NCI-H2171 (cell line): ENCODE measurements at regions not wholly inside any gene's neighbourhood (a gene's known extent, or its start where the extent isn't known, plus 50 kb on each side); places are given as distances from the start of the nearest gene placed in this dataset.
"Not testable (repeated sequence)": the region's sequence is repeated elsewhere in the genome, so short reads cannot be mapped to it uniquely, and the experiment has no call there.

Source experiments
- DNase-seq: peaks from one replicate; lab custom pipeline; 2025; lab: John Stamatoyannopoulos, UW

DNA sequence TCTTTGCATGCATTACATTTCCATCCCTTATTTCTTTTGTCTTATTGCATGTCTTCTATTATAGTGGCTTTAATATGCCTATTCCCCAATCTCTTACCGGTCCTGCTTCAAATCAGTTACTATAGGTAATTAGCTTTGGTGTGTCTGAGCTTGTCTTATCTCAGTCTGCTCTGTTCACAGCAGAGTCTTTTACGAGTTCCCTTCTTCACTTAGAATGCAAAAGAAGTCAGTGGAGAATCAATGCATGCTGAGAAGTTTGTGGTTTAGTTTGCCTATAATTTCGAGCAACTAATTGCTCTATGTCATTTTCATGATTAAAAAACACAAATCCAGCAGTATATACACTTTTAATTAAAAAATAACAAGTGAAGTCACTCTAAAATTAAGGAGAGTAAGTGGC lies 545.0 kb downstream of the SLCO4C1 start:
- no peak for DNase-seq

DNA sequence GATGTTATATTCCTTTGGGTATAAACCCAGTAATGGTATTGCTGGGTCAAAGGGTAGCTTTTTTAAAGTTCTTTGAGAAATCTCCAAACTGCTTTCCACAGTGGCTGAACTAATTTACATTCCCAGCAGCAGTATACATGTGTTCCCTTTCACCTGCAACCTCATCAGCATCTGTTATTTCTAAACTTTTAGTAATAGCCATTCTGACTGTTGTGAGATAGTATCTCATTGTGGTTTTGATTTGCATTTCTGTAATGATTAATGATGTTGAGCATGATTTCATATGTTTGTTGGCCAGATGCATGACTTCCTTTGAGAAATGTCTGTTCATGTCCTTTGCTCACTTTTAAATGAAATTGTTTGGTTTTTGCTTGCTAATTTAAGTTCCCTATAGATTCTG lies 553.1 kb downstream of the SLCO4C1 start:
- not testable (repeated sequence) for DNase-seq

DNA sequence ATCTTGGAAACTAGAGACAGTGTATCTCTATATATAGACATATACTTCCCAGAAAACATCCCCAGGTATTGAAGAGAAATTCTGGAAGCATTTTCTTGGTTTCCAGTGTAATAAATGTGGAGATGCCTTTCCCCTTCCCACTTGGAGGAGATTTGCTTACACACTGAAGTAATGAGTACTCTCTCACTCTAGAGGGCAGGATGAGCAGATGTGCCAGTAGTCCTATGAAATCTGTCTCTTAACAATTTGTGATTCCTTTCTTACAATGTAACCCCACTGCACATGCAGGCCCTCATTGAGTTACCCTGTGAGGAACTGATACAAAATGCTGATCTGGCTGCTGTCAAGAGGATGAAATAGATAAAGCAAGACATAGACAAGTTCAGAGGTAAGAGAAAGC lies 567.2 kb downstream of the SLCO4C1 start:
- DNase-seq, result no peak

DNA sequence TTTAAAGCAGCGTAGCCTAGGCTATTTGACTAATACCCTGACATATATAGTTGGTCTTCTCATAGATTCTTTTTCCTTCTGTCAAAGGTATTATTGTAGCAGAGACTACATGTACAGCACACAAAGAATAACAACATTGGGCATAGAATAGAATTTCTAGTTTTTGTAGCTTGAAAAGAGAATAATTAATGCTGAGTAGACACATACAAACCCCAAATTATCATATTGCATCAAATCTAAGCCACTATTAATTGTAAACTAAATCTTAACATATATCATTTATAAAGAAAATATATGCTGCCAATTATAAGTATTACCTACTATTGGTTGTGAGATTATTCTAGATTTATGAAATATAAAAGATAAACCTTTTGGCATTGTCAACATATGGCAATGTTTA lies 574.5 kb downstream of the SLCO4C1 start:
- DNase-seq, result no peak

DNA sequence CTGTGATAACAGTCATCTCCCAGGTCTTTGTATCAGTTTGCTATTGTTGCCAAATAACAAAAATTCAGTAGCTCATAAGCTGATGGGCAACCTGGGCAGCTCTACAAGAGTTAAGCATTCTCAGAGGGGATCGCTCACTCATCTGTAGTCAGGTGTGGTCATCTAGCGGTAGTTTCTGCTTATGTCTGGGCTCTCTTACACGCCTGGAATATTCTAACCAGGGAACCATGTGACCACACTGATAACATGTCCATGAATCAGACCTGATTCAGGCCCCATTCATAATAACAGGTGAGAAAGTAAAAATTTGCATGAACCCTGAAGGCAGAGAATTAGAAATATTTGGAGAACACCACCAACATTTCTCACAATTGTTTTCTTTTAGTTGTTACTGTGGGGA lies 576.1 kb downstream of the SLCO4C1 start:
- no peak for DNase-seq

DNA sequence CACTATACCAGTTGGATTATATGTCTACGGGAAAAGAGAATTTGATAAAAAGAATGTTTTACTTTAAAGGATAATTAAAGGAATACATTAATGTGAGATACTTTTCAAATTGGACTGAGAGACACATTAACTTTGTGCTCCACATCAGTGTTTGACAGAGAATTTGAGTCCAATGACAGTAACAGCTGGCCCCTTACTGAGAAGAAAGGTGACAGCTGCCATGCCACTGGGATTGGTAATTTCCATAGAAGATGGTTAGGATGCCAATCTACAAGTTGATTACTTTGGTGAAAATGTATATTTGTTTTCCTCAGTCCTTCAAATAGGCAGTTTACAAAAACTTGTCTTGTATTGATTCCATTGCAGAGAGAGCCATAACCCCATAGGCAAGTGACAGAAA lies 578.4 kb downstream of the SLCO4C1 start:
- no peak for DNase-seq

DNA sequence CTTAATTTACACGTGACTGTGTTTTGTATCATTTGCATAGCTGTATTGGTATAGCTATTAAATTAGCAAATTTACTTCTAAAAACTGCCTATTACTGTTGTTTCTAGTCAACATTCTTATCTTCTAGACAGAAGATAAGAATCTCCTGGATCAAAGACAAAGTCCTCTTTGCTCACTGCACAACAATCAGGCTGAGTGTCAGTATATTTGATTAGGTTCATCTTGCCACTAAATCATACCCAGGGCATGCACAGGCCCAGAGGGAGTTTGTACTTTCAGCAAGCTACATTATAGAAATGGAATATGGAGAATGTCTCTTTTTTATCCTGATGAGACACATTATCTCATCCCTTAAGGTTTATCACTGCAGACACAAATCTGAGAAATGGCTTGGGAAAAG lies 579.1 kb downstream of the SLCO4C1 start:
- DNase-seq, result no peak

DNA sequence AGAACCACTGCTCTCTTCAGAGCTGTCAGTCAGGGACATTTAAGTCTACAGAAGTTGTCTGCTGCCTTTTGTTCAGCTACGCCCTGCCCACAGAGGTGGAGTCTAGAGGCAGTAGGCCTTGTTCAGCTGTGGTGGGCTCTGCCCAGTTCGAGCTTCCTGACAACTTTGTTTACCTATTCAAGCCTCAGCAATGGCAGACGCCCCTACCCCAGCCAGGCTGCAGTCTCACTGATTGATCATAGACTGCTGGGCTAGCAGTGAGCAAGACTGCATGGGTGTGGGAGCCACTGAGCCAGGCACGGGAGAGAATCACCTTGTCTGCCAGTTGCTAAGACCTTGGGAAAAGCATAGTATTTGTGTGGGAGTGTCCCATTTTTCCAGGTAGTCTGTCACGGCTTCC lies 580.3 kb downstream of the SLCO4C1 start:
- not testable (repeated sequence) for DNase-seq

DNA sequence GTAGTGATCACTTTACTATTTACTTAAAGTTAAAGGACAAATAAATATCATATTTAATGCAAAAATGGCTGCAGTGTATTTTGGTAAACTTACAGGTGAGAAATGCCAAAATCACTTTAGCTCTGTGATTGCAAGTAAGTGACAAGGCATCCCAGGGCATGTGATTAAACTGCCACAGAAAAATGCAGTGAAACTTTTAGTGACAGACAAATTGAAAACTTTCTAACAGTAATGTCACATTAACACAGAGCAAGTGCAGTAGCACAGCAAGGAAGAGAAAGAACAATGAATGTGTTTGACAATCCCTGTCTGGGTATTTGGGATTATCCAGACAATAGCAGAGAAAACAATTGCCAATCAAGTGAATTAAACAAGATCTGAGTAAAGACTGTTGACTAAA lies 606.8 kb downstream of the SLCO4C1 start:
- DNase-seq, result no peak

DNA sequence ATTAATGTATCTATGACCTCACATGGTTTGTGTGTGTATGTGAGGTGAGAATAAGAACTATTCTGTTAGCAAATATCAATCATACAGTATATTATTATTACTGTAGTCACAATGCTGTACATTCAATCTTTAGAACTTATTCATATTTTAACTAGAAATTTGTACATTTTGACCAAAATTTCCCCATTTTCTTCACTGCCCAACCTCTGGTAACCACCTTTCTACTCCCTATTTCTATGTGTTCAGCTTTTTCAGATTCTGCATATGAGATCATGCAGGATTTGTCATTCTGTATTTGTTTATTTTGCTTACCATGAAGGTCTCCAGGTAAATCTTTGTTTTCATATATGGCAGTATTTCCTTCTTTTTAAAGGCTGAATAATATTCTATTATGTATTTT lies 607.9 kb downstream of the SLCO4C1 start:
- no peak for DNase-seq

DNA sequence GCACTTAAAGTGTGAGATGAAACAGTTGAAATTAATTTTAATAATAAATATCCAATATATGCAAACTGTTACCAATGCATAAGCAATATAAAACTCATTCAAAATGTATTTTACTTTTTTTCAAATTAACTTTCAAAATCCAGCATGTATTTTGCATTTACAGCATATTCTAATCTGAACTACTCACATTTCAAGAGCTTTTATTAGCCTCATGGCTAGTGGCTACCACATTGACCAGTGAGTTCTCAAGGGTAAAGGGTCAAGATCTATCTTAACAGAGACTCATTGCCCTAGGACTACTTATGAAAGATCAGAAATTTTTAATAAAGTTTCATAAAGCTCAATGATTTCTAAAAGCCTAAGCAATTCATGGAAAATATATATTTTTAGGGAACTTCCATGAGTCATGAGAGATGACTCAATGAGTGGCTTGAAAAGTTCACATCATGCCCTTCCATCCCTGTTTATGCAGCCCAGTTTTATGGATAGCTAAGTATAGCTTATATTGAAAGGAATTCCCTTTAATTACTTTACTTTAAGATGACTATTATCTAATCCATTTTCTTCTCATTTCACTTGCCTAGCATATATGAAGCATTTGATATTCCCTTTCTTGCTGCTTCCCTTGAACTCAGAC lies 608.6 kb downstream of the SLCO4C1 start:
- no peak for DNase-seq

DNA sequence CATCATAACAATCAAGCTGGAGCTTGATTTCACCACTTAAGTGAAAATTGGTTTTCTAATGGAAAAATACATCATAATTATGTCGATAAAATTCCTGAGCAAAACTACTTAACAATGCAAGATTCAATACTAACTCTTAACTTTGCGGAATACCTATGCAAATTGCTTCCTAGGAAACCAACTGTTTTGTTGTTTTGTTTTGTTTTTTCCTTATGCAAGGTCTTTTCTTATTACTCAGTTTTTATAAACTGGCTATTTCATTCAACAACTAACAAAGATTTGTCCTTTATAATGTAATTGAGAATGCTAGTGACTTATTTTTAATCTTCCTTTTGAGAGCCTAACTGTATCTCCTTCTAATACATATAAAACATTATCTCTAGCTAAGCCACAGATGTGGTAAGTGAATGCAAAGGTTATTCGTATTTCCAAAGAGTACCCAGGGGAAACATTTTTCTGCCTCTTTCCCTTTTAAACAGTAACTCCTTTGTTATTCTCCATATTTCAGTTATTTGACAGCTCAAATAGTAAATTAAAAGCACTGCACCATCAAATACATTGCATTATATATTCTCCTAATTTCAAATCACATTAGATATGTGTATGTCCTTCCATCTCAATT lies 609.4 kb downstream of the SLCO4C1 start:
- DNase-seq, result no peak

DNA sequence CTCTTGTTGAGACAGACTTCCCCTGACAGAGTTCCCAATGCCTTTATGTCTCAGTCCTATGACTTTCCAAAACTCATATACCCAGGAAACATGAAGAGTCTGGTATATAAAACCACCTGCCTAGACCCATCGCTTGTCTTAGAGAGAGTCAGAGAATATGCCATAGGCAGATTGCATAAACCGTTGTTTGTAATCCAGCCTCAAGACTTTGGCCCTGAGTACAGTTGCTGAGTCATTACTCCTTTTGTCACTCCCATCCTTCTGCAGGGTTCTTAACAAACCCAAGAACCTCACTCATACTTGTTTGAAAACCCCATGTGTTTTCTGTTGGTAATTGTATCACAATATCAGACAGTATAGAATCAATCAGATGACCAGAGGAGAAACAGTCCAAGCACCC lies 616.3 kb downstream of the SLCO4C1 start:
- no peak for DNase-seq

DNA sequence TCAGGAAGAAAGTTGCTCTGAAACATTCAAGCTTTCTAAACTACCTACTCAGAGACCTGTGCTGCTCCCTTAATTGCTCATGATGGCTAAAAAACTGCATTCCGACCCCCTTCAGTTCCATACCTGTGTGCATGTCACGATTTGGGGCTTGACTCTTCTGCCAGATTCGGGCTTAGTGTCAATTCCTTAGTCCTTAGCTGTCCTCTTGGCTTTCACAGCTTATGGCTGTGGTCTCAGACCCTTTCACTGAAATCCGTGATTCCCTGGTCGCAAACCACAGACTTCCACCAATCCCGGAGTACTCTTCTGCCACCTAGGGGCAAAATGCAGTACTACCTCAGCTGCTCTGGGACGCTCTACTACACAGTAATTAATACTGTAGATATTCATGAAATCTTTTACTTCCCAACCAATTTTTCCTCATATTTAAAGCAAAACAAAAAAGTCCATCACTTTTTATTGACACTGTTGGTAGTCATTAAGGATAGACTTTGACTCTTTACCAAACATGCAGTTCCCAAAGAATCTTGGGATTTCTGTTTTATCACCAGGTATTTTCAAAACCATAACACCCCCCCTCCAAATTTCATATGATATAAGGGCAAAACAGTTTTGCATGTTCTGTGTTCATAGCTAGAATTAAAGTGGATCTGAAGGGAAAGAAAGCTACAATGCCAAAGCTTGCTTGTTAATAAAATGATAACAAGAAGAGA lies 617.4 kb downstream of the SLCO4C1 start:
- DNase-seq, result no peak

DNA sequence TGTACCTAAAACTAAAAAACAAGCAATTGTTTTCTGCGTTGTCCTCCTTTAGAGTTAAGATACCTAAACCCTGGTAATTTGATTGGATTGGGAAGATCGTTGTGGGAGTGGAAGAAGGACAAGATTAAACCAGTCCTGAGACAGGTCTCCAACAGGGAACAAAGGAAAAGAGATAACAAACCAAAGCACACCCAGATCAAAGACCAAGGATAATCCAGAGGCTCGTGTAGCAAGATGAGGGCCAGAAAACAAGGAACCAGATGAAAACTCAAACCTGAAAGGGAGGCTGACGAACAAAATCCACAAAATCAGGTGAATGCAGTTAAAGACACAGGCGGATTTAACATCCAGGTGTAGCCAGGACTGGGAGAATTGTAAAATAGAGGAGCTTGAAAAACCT lies 618.1 kb downstream of the SLCO4C1 start:
- DNase-seq, result no peak

DNA sequence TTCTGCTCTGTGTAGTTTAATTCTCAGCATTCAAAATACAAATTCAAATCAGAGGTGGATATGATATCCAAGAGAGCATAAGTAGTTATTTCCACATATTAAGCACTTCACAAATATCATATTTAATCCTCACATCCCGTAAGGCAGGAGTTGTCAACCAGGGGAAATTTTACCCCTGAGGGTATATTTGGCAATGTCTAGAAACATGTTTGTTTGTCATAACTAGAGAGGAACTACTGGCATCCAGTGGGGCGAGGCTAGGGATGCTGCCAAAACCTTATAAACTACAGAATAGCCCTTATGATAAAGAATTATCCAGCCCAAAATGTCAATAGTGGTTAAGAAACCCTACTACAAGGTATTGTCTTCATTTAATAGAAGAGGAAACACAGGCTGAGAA lies 619.4 kb downstream of the SLCO4C1 start:
- no peak for DNase-seq

DNA sequence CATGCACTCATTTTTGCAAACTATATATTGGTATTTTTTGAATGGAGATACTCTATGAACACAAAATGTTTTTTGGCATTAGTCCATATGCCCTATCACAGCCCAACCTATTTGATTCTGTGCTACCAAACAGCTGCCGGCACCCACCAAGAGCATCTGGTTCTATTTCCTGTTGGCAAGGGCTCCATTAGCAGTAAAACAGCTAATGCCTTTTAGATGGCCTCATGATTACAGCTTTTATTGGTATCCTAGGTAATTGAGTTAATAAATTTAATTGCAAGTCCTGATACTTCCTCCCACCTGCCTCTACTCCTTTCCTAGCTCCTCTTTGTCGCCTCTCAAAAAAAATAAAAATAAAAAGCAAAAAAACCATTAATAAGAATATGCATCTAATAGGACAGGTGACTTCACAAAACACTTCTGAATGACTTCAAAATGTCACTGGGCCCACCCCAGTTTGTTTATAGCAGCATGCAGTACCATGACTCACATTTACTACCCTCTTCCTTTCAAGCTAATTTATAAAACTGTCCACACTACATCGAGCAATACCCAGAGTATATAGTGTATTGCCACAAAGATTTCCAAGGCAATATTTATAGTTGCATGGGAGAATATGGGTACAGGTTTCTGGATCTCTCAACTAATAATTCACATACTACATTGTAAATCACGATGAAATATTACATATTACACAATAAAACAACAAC lies 620.4 kb downstream of the SLCO4C1 start:
- no peak for DNase-seq

DNA sequence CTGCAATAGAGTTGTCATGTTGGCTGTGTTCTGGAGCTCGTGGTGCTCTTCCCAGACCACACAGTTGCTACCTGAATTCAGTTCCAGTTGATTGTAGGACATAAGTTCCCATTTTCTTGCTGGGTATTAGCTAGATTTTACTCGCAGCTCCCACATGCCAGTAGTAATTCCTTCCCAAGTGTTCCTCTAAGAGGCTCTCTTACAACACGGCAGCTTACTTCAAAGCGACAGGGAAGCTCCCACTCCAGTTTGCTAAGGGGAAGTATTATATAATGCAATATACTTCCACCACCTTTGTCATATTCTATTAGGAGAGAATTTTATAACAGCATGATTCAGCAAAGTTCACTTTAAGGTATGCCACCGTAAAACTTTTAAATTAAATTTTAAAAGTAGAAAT lies 623.0 kb downstream of the SLCO4C1 start:
- no peak for DNase-seq

DNA sequence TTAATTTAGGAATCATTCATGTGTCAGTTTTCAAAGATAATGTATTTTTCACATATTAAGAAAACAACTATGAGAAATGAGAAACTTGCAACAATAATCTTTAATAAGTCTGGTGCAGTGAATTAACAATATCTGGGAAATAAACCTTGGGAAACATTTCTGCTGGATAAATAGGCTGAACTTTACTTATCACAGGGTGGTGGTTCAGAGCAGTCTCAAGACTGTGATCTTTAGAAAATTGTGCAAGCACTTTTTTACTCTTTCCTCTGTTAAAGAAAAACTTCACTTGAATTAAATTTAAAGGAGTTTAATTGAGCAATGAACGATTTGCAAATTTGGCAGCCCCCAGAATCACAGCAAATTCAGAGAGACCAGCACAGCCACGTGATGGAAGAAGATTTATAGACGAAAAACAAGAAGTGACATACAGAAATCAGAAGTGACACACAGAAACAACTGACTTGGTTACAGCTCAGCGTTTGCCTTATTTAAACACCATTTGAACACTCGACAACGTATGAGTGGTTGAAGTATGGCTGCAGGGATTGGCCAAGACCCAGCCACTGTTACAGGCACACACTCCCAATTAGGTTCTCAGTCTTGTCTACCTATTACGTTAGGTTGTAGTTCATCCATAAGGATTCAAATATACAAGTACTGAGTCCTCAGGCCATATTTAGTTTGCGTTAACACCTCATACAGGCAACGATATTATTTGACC lies 631.9 kb downstream of the SLCO4C1 start:
- DNase-seq, result no peak

DNA sequence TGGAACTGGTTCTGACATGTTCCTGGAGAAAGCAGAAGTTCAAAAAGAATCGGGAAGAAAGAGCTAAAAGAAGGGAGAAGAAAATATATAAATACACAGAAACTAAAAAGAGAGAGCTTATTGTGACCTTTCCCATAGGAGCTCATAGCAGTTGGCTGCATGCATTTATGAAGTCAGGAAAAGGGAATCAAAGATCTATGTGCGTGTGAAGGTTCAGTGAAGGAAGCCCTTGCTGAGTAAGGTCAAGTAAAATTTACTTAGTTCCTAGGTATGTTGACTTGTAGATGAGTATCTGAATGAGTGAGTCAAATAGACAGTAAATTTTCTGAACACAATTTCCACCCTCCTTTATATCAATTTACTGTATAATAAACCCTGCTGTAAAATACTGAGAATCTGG lies 632.5 kb downstream of the SLCO4C1 start:
- DNase-seq, result no peak

DNA sequence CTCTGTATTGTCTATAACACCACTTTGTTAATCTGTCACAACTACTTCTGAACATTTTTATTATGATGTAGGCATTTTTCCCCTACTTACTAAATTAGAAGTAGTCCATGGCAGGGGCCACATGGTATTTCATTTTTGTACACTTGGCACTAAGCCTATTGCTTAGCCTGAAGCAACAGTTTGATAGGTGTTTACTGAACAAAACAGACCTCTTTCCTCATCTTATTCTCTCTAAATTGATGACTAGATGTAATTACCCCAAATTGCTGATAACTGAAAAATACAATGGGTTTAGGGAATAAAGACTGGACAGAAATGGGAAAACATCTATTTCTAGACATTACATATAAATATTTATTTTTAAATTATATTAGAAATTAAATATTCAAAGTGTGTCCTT lies 633.8 kb downstream of the SLCO4C1 start:
- DNase-seq, result no peak

DNA sequence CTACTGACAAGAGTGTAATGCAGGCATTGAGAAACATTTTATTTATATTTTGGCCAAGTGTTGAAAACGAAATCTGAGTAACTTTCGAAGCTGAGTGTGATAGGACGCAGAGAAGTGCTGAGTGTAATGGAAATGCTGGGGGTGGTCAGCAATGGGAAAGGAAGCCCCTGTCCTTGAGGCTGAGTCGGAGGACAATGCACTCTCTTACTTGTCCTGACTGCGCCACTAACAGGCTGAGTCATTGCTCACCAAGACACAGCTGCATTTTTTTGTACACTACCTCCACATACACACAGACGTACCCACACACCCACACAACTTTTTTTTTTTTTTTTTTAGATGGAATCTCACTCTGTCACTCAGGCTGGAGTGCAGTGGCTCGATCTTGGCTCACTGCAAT lies 637.7 kb downstream of the SLCO4C1 start:
- DNase-seq, result no peak
